ENCODE measurements at regions not wholly inside any gene's neighbourhood (a gene's known extent, or its start where the extent isn't known, plus 50 kb on each side); places are given as distances from the start of the nearest gene placed in this dataset.

GRCh38 chr3:22612927-22613326 lies 590.2 kb upstream of the UBE2E2 start:
- no peaks in the 10 kb centered on the region for H3K36me3 ChIP-seq
- TF ChIP-seq POLR2A (IDR thresholded peaks at IDR 0.05) (no peak), CTCF (IDR thresholded peaks at IDR 0.05) (no peak), POLR2AphosphoS5 (IDR thresholded peaks at IDR 0.05) (no peak)
- H3K27me3 ChIP-seq: no peaks in the 10 kb centered on the region
- H3K4me3 ChIP-seq: no peak overlapping the region
- DNase-seq (ENCODE audit: low spot score in 2 of 2): no peak
- H3K4me1 ChIP-seq: no peaks in the 10 kb centered on the region
- no peak overlapping the region for H3K27ac ChIP-seq
- no peaks in the 10 kb centered on the region for H3K9me3 ChIP-seq
- intact Hi-C loops (cut with DNase I; ENCODE audit: low total_unique reads): no loop called here

- Histone ChIP-seq H3K4me3 (no peak overlapping the region), H3K27me3 (no peaks in the 10 kb centered on the region), H3K27ac (no peak overlapping the region), H3K36me3 (no peaks in the 10 kb centered on the region), H3K9me3 (no peaks in the 10 kb centered on the region), H3K4me1 (no peaks in the 10 kb centered on the region)
- no peak for TF ChIP-seq CTCF (IDR thresholded peaks at IDR 0.05)
- TF ChIP-seq POLR2AphosphoS5 (IDR thresholded peaks at IDR 0.05): no peak
- TF ChIP-seq POLR2A (IDR thresholded peaks at IDR 0.05): no peak
- no peak for DNase-seq (ENCODE audit: low spot score in 2 of 2)
- intact Hi-C loops (cut with DNase I; ENCODE audit: low total_unique reads): no loop called here
These were observed 587.3 kb upstream of the UBE2E2 start for GRCh38 chr3:22615790-22616189.

GRCh38 chr3:22617372-22617771 lies 585.8 kb upstream of the UBE2E2 start:
- no peaks in the 10 kb centered on the region for H3K36me3 ChIP-seq
- TF ChIP-seq CTCF (IDR thresholded peaks at IDR 0.05): no peak
- TF ChIP-seq POLR2A (IDR thresholded peaks at IDR 0.05): no peak
- no peak for TF ChIP-seq POLR2AphosphoS5 (IDR thresholded peaks at IDR 0.05)
- H3K27ac ChIP-seq: no peak overlapping the region
- no peaks in the 10 kb centered on the region for H3K27me3 ChIP-seq
- DNase-seq (ENCODE audit: low spot score in 2 of 2): no peak
- intact Hi-C loops (cut with DNase I; ENCODE audit: low total_unique reads): no loop called here
- H3K4me3 ChIP-seq: no peak overlapping the region
- H3K9me3 ChIP-seq: no peaks in the 10 kb centered on the region
- no peaks in the 10 kb centered on the region for H3K4me1 ChIP-seq

GRCh38 chr3:22620498-22620897 lies 582.6 kb upstream of the UBE2E2 start:
- no peaks in the 10 kb centered on the region for H3K27me3 ChIP-seq
- intact Hi-C loops (cut with DNase I; ENCODE audit: low total_unique reads): no loop called here
- H3K9me3 ChIP-seq: peaks cover 0 to 7% of the 10 kb centered on the region in 2 donors
- H3K4me1 ChIP-seq: no peaks in the 10 kb centered on the region
- no peak for DNase-seq (ENCODE audit: low spot score in 2 of 2)
- H3K27ac ChIP-seq: no peak overlapping the region
- H3K4me3 ChIP-seq: no peak overlapping the region
- H3K36me3 ChIP-seq: no peaks in the 10 kb centered on the region
- no peak for TF ChIP-seq POLR2A (IDR thresholded peaks at IDR 0.05)
- no peak for TF ChIP-seq POLR2AphosphoS5 (IDR thresholded peaks at IDR 0.05)
- no peak for TF ChIP-seq CTCF (IDR thresholded peaks at IDR 0.05)

GRCh38 chr3:22621205-22621809 lies 581.8 kb upstream of the UBE2E2 start:
- Histone ChIP-seq H3K4me3 (no peak overlapping the region), H3K27ac (no peak overlapping the region), H3K27me3 (no peaks in the 10 kb centered on the region), H3K9me3 (peaks cover 0 to 7% of the 10 kb centered on the region in 2 donors), H3K4me1 (no peaks in the 10 kb centered on the region), H3K36me3 (no peaks in the 10 kb centered on the region)
- intact Hi-C loops (cut with DNase I; ENCODE audit: low total_unique reads): no loop called here
- TF ChIP-seq POLR2AphosphoS5 (IDR thresholded peaks at IDR 0.05): no peak
- no peak for TF ChIP-seq CTCF (IDR thresholded peaks at IDR 0.05)
- no peak for TF ChIP-seq POLR2A (IDR thresholded peaks at IDR 0.05)
- no peak for DNase-seq (ENCODE audit: low spot score in 2 of 2)
